Stimulated activated CD4-positive, alpha-beta T cell treated with anti-CD3 and anti-CD28 coated beads, Interleukin-2, amount 100 ng/mL, for 48 hours (primary cell): ENCODE measurements at regions not wholly inside any gene's neighbourhood (a gene's known extent, or its start where the extent isn't known, plus 50 kb on each side); places are given as distances from the start of the nearest gene placed in this dataset.
"Not testable (repeated sequence)": the region's sequence is repeated elsewhere in the genome, so short reads cannot be mapped to it uniquely, and the experiment has no call there.

ENCODE experiments used
- DNase-seq, 2 donors: peaks; one replicate each; pipeline ENCODE4 v3.0.0-alpha.2; 2020

DNA sequence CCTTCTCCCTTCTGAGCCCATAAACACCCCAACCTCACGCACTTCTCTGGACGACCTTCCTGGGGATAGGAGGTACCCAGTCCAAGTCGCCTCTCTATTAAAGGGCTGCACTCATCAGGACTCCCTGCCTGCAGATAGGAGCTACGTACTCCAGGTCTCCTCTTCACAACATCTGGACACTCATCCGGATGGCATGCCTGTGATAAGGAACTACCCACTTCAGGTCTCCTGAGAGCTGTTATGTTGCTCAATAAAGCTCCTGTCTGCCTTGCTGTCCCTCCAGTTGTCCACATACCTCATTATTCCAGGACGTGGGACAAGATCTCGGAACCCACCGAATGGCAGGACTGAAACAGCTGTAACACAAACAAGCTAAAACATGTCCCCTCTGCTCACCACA, 548.0 kb downstream of the TBC1D32 start:
- no peak for DNase-seq

- no peak for DNase-seq
Measured at GRCh38 chr6:120785459-120786086, 548.7 kb downstream of the TBC1D32 start.

- no peak for DNase-seq
Measured at GRCh38 chr6:120779441-120779840, 554.8 kb downstream of the TBC1D32 start.

GRCh38 chr6:120775698-120776097, 558.6 kb downstream of the TBC1D32 start:
- DNase-seq, result no peak

- DNase-seq, result no peak
Measured at GRCh38 chr6:120774275-120774674, 560.0 kb downstream of the TBC1D32 start.

- DNase-seq, result no peak
Measured at GRCh38 chr6:120771019-120771418, 563.3 kb downstream of the TBC1D32 start.

- DNase-seq, result no peak
Measured at GRCh38 chr6:120764312-120764711, 570.0 kb downstream of the TBC1D32 start.

DNA sequence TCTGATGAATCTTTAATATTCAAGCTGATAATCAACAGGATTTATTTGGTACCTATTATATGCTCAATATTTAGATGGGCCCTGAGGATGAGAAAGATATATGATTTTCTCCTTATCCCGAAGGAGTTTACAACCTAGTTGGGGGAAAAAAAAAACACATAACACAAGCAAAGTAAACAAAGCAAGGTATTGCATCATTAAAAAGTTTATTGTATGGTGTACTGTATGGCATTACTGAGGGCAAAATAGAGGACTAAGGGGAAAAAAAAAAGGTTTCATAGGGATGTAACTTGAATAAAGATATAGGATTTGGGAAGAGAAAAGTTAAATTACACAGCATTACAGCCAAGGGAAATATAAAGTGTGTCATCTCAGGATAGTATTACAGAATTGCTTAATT, 574.7 kb downstream of the TBC1D32 start:
- no peak for DNase-seq

DNA sequence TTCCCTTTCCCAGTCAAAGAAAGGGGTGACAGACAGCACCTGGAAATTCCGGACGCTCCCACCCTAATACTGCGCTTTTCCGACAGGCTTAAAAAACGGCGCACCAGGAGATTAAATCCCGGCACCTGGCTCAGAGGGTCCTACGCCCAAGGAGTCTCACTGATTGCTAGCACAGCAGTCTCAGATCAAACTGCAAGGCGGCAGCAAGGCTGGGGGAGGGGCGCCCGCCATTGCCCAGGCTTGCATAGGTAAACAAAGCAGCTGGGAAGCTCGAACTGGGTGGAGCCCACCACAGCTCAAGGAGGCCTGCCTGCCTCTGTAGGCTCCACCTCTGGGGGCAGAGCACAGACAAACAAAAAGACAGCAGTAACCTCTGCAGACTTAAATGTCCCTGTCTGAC, 585.7 kb downstream of the TBC1D32 start:
- not testable (repeated sequence) for DNase-seq

- DNase-seq, result no peak
Measured at GRCh38 chr6:120736740-120737139, 597.5 kb downstream of the TBC1D32 start.

GRCh38 chr6:120735641-120736040, 598.6 kb downstream of the TBC1D32 start:
- no peak for DNase-seq

DNA sequence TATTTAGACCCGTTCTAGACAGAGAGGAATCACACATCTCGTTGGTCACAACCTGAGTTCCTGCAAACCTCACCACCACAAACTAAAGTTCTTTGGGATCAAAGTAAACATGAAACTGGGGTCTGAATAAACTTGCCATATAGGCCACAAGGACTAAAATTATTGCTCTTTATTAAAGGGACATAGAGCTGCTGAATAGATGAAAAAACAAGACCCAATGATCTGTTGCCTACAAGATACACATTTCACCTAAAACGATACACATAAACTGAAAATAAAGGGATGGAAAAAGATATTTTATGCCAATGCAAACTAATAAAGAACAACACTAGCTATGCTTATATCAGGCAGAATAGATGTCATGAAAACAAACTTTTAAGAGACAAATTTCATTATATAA, 623.0 kb downstream of the TBC1D32 start:
- DNase-seq, result no peak

- DNase-seq, result no peak
Measured at GRCh38 chr6:120700001-120700400, 634.3 kb downstream of the TBC1D32 start.

DNA sequence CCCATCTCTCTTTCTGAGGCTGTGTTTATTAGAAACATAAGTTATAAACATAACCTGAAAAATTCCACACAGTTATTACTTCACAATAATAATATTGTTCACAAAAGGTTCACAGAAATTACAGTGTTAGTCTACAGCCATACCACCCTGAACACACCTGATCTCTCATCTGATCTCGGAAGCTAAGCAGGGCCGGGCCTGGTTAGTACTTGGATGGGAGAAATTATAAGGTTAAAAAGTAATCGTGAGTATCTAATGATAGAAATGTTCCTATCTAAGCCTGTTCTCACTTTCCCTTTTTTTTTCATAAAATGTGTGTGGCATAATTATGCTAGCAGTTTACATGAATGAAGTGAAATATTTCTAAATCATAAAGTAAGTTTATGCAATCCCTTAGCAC, 647.8 kb downstream of the TBC1D32 start:
- DNase-seq, result no peak

DNA sequence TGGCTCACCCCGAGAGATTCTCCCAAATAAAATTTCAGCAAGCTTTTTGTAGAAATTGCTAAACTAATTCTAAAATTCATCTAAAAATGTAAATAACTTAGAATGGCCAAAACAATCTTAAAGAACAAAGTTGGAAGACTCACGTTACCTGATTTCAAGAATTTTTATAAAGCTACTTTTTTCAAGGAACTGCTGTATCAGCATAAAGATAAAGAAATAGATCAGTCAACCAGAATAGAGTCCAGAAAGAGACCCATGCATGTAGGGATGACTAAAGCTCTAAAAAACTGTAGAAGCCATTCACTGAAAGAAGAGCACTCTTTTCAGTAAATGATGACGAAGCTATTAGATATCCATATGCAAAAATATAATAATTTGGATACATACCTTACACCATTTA, 652.1 kb downstream of the TBC1D32 start:
- no peak for DNase-seq

GRCh38 chr6:120681204-120681603, 653.1 kb downstream of the TBC1D32 start:
- no peak for DNase-seq

GRCh38 chr6:120675886-120676285, 658.4 kb downstream of the TBC1D32 start:
- no peak for DNase-seq

DNA sequence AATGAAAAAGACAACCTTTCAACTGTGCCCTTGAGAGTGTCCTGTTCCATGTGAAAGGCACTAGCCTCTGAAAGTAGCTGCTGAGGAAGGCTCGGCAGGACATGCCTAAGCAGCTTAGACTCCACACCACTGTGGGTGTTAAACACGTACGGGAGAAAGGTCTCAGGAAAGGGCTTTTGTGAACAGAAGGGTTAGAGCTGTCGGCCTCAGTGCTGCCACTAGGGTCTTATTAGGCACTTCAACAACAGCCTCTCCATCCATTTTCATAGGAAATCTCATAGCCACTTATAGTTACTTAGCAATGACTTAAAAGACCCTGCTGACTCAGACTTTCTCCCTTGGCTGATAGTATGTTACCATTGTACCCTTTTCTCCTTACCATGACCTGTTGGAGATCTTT, 662.8 kb downstream of the TBC1D32 start:
- DNase-seq, result no peak

GRCh38 chr6:120652506-120652905, 681.8 kb downstream of the TBC1D32 start:
- no peak for DNase-seq

DNA sequence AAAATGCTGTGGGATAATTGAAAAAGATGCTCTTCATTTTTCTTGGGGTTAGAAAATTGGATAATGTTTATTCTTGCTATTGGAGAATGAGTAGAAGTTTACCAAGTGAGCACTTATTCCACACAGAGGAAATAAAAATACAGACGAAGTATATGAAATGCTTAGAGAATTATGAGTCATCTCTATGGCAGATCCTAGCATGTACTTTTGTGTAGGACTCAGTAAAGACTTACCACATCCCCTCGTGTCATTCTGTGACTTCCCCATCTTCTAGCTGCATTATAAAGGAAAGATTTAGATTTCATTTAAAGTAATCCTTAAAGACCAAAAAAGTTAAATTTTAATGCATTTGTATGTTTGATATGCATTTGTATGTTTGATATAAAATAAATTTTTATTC, 685.6 kb downstream of the TBC1D32 start:
- DNase-seq, result no peak

DNA sequence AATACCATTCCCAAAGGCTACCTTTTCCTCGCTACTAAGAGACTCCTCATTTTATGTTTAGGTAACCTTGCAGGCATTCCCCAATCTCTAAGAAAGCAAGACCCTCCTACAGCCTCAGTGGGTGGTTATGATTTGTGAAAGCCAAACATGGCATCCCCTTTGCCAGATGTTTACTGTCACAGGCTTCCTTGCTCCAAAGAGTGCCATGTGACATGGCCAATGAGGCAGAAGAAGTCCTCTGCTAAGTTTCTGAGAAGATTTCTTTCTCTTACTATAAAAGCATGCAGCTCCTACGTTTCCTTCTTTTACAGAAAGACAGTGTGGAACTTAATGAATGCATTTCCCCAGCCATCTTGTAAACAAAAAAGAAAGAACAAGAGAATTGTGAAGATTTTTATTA, 688.2 kb downstream of the TBC1D32 start:
- no peak for DNase-seq

DNA sequence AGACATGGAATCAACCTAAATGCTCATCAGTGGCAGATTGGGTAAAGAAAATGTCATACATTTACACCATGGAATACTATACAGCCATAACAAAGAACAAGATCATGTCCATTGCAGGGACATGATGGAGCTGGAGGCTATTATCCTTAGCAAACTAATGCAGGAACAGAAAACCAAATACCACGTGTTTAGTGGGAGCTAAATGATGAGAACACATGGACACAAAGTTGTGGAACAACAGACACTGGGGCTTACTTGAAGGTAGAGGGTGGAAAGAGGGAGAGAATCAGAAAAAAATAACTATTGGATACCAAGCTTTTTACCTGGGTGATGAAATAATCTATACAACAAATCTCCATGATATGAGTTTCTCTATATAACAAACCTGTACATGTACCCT, 701.3 kb downstream of the TBC1D32 start:
- no peak for DNase-seq

DNA sequence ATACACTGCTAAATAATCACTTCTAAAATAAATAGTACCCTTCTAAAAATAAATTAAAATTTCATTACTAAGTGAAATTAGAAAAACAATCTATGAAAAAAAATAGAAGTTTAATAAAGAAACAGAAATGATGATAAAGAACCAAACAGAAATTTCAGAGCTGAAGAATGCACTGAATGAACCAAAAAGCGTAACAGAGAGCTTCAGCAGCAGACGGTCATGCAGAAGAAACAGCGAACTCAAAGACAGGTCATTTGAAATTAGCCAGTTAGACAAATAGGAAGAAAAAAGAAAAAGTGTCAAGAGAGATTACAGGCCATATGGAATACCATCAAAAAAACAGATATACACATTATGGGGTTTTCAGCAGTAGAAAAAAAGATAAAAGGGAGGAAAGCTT, 706.7 kb downstream of the TBC1D32 start:
- no peak for DNase-seq

DNA sequence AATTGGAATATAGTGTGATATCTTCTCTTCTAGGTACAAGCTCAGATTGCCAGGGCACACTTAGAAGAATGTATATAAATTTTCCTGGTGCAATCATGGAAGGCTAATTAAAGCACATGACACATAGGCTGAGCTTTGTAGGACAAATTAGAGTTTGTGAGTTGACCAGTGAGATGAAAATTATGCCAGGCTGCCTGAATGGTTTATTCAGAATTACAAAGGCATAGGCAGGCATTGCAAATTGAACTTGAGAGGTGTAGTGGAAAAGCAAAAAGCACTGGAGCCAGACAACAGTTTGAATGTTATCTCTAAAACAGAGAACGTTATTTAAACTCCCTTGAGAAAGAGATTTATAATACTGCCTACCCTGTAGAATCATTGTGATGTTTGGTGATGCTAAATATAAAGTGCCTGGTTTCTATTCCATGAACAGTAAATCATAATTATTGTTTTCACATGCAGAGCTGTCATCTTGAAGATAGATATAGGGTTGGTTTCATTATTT, 712.1 kb downstream of the TBC1D32 start:
- no peak for DNase-seq

GRCh38 chr6:120620900-120621299, 713.4 kb downstream of the TBC1D32 start:
- no peak for DNase-seq
